ENCODE measurements at regions not wholly inside any gene's neighbourhood (a gene's known extent, or its start where the extent isn't known, plus 50 kb on each side); places are given as distances from the start of the nearest gene placed in this dataset.

DNA sequence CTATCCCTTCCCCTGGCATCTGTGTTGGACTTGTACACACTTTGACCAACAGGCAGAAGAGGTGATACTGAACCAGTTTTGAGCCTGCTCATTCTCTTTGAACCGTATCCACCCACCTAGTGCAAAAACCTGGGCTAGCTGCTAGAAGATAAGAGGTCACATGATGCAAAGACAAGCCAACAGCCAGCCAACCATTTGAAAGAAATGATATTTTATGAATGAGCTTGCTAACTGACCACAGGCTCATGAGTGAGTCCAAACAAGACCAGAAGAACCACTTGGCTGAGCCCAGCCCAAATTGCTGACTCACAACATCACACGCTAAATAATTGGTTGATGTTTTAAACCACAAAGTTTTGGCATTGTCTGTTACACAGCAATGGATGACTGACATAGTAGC lies 74.0 kb upstream of the CTNNB1 start (continued):
- TF ChIP-seq NRF1 (IDR thresholded peaks at IDR 0.05; ENCODE audit: low read depth, low read length) = no peak
- no peak for TF ChIP-seq ASH2L (IDR thresholded peaks at IDR 0.05; ENCODE audit: low read length)
- TF ChIP-seq EP300 (IDR thresholded peaks at IDR 0.05; ENCODE audit: borderline replicate concordance in 1 of 2, low read depth in 2 of 2, low read length in 2 of 2) = no peak
- no peak for TF ChIP-seq RAD21 (IDR thresholded peaks at IDR 0.05 in 1 of 2, conservative IDR thresholded peaks at IDR 0.05 in 1 of 2; ENCODE audit: low read depth in 2 of 2, low read length in 2 of 2)
- TF ChIP-seq CHD2 (IDR thresholded peaks at IDR 0.05; ENCODE audit: low read length) = no peak
- TF ChIP-seq SRF (IDR thresholded peaks at IDR 0.05; ENCODE audit: low read depth, low read length) = no peak
- TF ChIP-seq HDAC6 (IDR thresholded peaks at IDR 0.05; ENCODE audit: low read depth, low read length) = no peak
- TF ChIP-seq, protein P1, sequence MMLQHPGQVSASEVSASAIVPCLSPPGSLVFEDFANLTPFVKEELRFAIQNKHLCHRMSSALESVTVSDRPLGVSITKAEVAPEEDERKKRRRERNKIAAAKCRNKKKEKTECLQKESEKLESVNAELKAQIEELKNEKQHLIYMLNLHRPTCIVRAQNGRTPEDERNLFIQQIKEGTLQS (IDR thresholded peaks at IDR 0.05; ENCODE audit: insufficient read depth, low read depth, low read length) = no peak
- no peak for TF ChIP-seq SUZ12 (IDR thresholded peaks at IDR 0.05; ENCODE audit: low read length)
